ENCODE measurements at regions not wholly inside any gene's neighbourhood (a gene's known extent, or its start where the extent isn't known, plus 50 kb on each side); places are given as distances from the start of the nearest gene placed in this dataset.
A peak's percentile ranks its signal among the peaks of the same experiment; 100 is the strongest.

GRCh38 chr3:139241783-139242182 lies 102.0 kb upstream of the MRPS22 start (continued):
- no peak for TF ChIP-seq BACH1 (tag; IDR thresholded peaks at IDR 0.05)
- no peak for TF ChIP-seq POLR2H (tag; IDR thresholded peaks at IDR 0.05; ENCODE audit: low read depth)
- TF ChIP-seq ZNF212 (CRISPR knock-in tag; IDR thresholded peaks at IDR 0.05): no peak
- TF ChIP-seq TAL1 (IDR thresholded peaks at IDR 0.05): no peak
- TF ChIP-seq VEZF1 (CRISPR knock-in tag; IDR thresholded peaks at IDR 0.05): no peak

GRCh38 chr3:139243710-139244109 lies 100.1 kb upstream of the MRPS22 start:
- in situ Hi-C loops (cut with MboI): no loop called here
- Histone ChIP-seq H3K27ac (ENCODE audit: extremely low read depth, low read depth, low read length) (no peak overlapping the region), H3K4me1 (replicated peaks in 1 of 2; ENCODE audit: control insufficient read depth in 2 of 2, insufficient read depth in 2 of 2, low read length in 2 of 2) (peaks cover 0 to 4% of the 10 kb centered on the region in 2 experiments; a peak in 2 of 5 replicates)
- no peak for TF ChIP-seq ZNF695 (CRISPR knock-in tag; IDR thresholded peaks at IDR 0.05)
- TF ChIP-seq CTBP1 (IDR thresholded peaks at IDR 0.05; ENCODE audit: borderline replicate concordance): no peak
- no peak for TF ChIP-seq C11orf30 (IDR thresholded peaks at IDR 0.05; ENCODE audit: low read depth)
- no peak for TF ChIP-seq CHD7 (IDR thresholded peaks at IDR 0.05; ENCODE audit: low read depth, low read length)

More at GRCh38 chr3:139243710-139244109, 100.1 kb upstream of the MRPS22 start:
- Histone ChIP-seq H2AFZ (ENCODE audit: low read depth, low read length) (0 out of 2 replicates have a peak overlapping the region, but pooled peaks have one; percentile 2), H3K79me2 (ENCODE audit: control insufficient read depth, insufficient read depth, low read length) (no peaks in the 10 kb centered on the region), H3K9me3 (replicated peaks; ENCODE audit: control insufficient read depth, insufficient read depth, low read depth, low read length) (no peaks in the 10 kb centered on the region), H3K4me3 (no peak overlapping the region), H3K9me1 (ENCODE audit: control insufficient read depth, insufficient read depth, low read length) (no peaks in the 10 kb centered on the region), H3K36me3 (ENCODE audit: control insufficient read depth, insufficient read depth, low read length) (no peaks in the 10 kb centered on the region), H3K27me3 (ENCODE audit: control insufficient read depth in 2 of 2, insufficient read depth in 2 of 2, low read length in 2 of 2) (no peaks in the 10 kb centered on the region), H3K4me2 (ENCODE audit: insufficient read depth, low read length) (no peak overlapping the region), H3K9ac (ENCODE audit: insufficient read depth in 1 of 2, low read depth in 2 of 2, low read length in 2 of 2) (no peak overlapping the region), H4K20me1 (replicated peaks; ENCODE audit: control insufficient read depth, insufficient read depth, low read length) (no peaks in the 10 kb centered on the region)
- DNase-seq (ENCODE audit: extremely low read depth in 1 of 4, low spot score in 3 of 4) (no peak), FAIRE-seq (no peak), ATAC-seq (no peak)
- intact Hi-C loops (cut with micrococcal nuclease): no loop called here
- BruUV-seq (replicated peaks): no TSS peak
- POLR2A ChIA-PET: no interaction called here
- WGBS (ENCODE audit: insufficient coverage, low coverage, missing lambda C conversion rate): 34% methylated on average over 4 of the region's 4 CpGs
- CTCF ChIA-PET (ENCODE audit: low intra/inter-chr PET ratio): no interaction called here
